ENCODE measurements at regions not wholly inside any gene's neighbourhood (a gene's known extent, or its start where the extent isn't known, plus 50 kb on each side); places are given as distances from the start of the nearest gene placed in this dataset.
"Not testable (repeated sequence)": the region's sequence is repeated elsewhere in the genome, so short reads cannot be mapped to it uniquely, and the experiment has no call there.

DNA sequence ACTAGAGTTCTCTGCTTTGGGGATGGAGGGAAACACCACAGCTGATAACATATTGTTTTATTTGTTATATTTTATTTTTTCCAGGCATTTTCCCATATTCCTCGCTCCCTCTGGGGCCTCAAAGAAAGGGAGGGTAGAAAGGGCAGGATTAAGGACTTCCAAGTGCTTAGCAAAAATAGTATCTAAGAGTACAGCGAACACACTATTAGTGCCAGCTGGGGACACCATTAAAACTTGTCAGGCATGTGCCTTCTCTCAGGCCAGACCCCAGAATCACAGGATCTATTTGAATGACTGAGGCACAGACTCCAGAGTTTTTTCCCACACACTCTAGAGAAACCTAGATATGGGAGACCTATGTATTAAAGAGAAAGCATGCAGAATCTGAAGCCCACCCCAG, 451.0 kb upstream of the TRPC7 start:
- Mint-ChIP-seq H3K27me3 (ENCODE audit: insufficient read depth, unreplicated experiment) (no peaks in the 10 kb centered on the region), H3K9me3 (ENCODE audit: unreplicated experiment) (no peaks in the 10 kb centered on the region), H3K36me3 (ENCODE audit: insufficient read depth, unreplicated experiment) (no peaks in the 10 kb centered on the region), H3K4me1 (ENCODE audit: low read depth, unreplicated experiment) (no peaks in the 10 kb centered on the region), H3K27ac (ENCODE audit: unreplicated experiment) (no peak overlapping the region), H3K4me3 (ENCODE audit: unreplicated experiment) (no peak overlapping the region)
- no peak for DNase-seq
- intact Hi-C loops (cut with micrococcal nuclease; ENCODE audit: unreplicated experiment) = no loop called here
- no peaks in the 10 kb centered on the region for H3K27me3 ChIP-seq (replicated peaks; ENCODE audit: control insufficient read depth, insufficient read depth, low read length)
- no peak overlapping the region for H3K4me3 ChIP-seq (ENCODE audit: low read depth, low read length)
- ChIA-PET POLR2A (no interaction called here), CTCF (no interaction called here)
- TF ChIP-seq CTCF (IDR thresholded peaks at IDR 0.05; ENCODE audit: insufficient read depth in 1 of 2, low read depth in 1 of 2, low read length in 1 of 2, severe bottlenecking in 1 of 2, unreplicated experiment in 1 of 2) = no peak
- no peaks in the 10 kb centered on the region for H3K36me3 ChIP-seq (ENCODE audit: control insufficient read depth, insufficient read depth, low read length)
- H3K9me3 ChIP-seq = no peaks in the 10 kb centered on the region
- no TSS peak for BruUV-seq (replicated peaks)
- no peaks in the 10 kb centered on the region for H3K4me1 ChIP-seq

DNA sequence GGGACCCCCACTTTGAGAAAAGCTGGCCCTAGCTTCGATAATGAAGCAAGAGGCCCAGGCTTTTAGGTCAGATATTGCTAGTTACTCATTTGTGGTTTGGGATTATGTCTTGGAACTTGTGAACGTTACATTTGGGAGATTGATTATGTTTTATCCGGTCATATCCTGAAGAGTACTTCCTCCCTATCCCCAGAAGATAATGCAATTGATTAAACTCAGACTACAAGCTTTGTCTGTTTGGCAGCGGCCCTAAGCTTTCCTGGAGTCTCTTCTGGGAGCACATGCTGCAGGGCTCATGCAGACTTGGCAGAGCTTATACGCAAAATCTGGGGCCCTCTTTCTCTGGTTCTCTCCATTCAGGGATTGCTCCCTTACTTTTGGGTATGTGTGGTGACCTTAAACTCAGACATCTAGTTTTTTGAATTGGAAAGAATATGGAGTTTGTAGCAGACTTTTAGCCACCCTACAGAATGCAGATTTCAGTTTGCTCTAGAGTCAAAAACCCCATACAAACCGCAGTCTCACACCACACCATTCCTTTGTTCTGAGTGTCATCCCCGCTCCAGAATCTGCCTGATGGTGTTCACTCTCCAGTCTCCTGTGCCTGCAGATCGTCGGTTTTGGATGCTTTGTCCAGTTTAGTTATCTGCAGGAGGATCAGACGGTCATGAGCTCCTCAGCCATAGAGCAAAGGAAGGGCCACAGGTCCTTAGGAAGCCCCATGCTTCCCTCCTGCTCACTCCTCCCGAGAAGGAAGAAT, 449.5 kb upstream of the TRPC7 start:
- Histone ChIP-seq H3K27me3 (replicated peaks; ENCODE audit: control insufficient read depth, insufficient read depth, low read length) (no peaks in the 10 kb centered on the region; the same call in 1 of the 2 replicates), H3K9me3 (no peaks in the 10 kb centered on the region), H3K4me1 (no peaks in the 10 kb centered on the region), H3K36me3 (ENCODE audit: control insufficient read depth, insufficient read depth, low read length) (no peaks in the 10 kb centered on the region), H3K4me3 (ENCODE audit: low read depth, low read length) (no peak overlapping the region)
- no peaks in the 10 kb centered on the region for H3K27me3 Mint-ChIP-seq (ENCODE audit: insufficient read depth, unreplicated experiment)
- CTCF ChIA-PET = no interaction called here
- H3K4me3 Mint-ChIP-seq (ENCODE audit: unreplicated experiment) = no peak overlapping the region
- H3K27ac Mint-ChIP-seq (ENCODE audit: unreplicated experiment) = no peak overlapping the region
- no peaks in the 10 kb centered on the region for H3K9me3 Mint-ChIP-seq (ENCODE audit: unreplicated experiment)
- POLR2A ChIA-PET = no interaction called here
- no peaks in the 10 kb centered on the region for H3K4me1 Mint-ChIP-seq (ENCODE audit: low read depth, unreplicated experiment)
- DNase-seq = no peak
- H3K36me3 Mint-ChIP-seq (ENCODE audit: insufficient read depth, unreplicated experiment) = no peaks in the 10 kb centered on the region
- intact Hi-C loops (cut with micrococcal nuclease; ENCODE audit: unreplicated experiment) = no loop called here
- no TSS peak for BruUV-seq (replicated peaks)
- no peak for TF ChIP-seq CTCF (IDR thresholded peaks at IDR 0.05; ENCODE audit: insufficient read depth in 1 of 2, low read depth in 1 of 2, low read length in 1 of 2, severe bottlenecking in 1 of 2, unreplicated experiment in 1 of 2)

DNA sequence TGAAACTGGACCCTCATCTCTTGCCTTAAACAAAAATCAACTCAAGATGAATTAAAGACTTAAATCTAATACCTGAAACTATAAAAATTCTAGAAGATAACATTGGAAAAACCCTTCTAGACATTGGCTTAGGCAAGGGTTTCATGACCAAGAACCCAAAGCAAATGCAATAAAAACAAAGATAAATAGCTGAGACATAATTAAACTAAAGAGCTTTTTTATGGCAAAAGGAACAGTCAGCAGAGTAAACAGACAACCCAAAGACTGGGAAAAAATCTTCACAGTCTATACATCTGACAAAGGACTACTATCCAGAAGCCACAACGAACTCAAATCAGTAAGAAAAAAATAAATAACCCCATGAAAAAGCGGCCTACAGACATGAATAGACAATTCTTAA, 446.9 kb upstream of the TRPC7 start:
- H3K9me3 ChIP-seq; CTCF ChIA-PET; H3K27me3 ChIP-seq (replicated peaks; ENCODE audit: control insufficient read depth, insufficient read depth, low read length); H3K36me3 ChIP-seq (ENCODE audit: control insufficient read depth, insufficient read depth, low read length); H3K4me1 Mint-ChIP-seq (ENCODE audit: low read depth, unreplicated experiment); H3K4me3 Mint-ChIP-seq (ENCODE audit: unreplicated experiment); H3K9me3 Mint-ChIP-seq (ENCODE audit: unreplicated experiment); DNase-seq; BruUV-seq (replicated peaks); H3K27ac Mint-ChIP-seq (ENCODE audit: unreplicated experiment); POLR2A ChIA-PET; intact Hi-C loops (cut with micrococcal nuclease; ENCODE audit: unreplicated experiment); H3K4me1 ChIP-seq; H3K27me3 Mint-ChIP-seq (ENCODE audit: insufficient read depth, unreplicated experiment); H3K4me3 ChIP-seq (ENCODE audit: low read depth, low read length); H3K36me3 Mint-ChIP-seq (ENCODE audit: insufficient read depth, unreplicated experiment): not testable (repeated sequence)

- POLR2A ChIA-PET = no interaction called here
- H3K36me3 Mint-ChIP-seq (ENCODE audit: insufficient read depth, unreplicated experiment) = no peaks in the 10 kb centered on the region
- CTCF ChIA-PET = no interaction called here
- no peak overlapping the region for H3K4me3 Mint-ChIP-seq (ENCODE audit: unreplicated experiment)
- no peak overlapping the region for H3K27ac Mint-ChIP-seq (ENCODE audit: unreplicated experiment)
- Histone ChIP-seq H3K4me3 (ENCODE audit: low read depth, low read length) (no peak overlapping the region), H3K4me1 (no peaks in the 10 kb centered on the region), H3K36me3 (ENCODE audit: control insufficient read depth, insufficient read depth, low read length) (no peaks in the 10 kb centered on the region), H3K27me3 (replicated peaks; ENCODE audit: control insufficient read depth, insufficient read depth, low read length) (no peaks in the 10 kb centered on the region; the same call in 1 of the 2 replicates), H3K9me3 (no peaks in the 10 kb centered on the region)
- peaks cover 4% of the 10 kb centered on the region for H3K27me3 Mint-ChIP-seq (ENCODE audit: insufficient read depth, unreplicated experiment)
- no peaks in the 10 kb centered on the region for H3K9me3 Mint-ChIP-seq (ENCODE audit: unreplicated experiment)
- intact Hi-C loops (cut with micrococcal nuclease; ENCODE audit: unreplicated experiment) = no loop called here
- DNase-seq = no peak
- no TSS peak for BruUV-seq (replicated peaks)
- TF ChIP-seq CTCF (IDR thresholded peaks at IDR 0.05; ENCODE audit: insufficient read depth in 1 of 2, low read depth in 1 of 2, low read length in 1 of 2, severe bottlenecking in 1 of 2, unreplicated experiment in 1 of 2) = no peak
- H3K4me1 Mint-ChIP-seq (ENCODE audit: low read depth, unreplicated experiment) = no peaks in the 10 kb centered on the region
Observed at GRCh38 chr5:136811551-136811950, 446.2 kb upstream of the TRPC7 start.

All from Caco-2 (cell line).